ENCODE measurements at regions not wholly inside any gene's neighbourhood (a gene's known extent, or its start where the extent isn't known, plus 50 kb on each side); places are given as distances from the start of the nearest gene placed in this dataset.

GRCh38 chr14:76306131-76306530 lies 69.8 kb upstream of the ESRRB start:
- WGBS: 90% methylated on average over 12 of the region's 12 CpGs
- Histone ChIP-seq H3K27me3 (peaks cover 37% of the 10 kb centered on the region), H3K27ac (no peak overlapping the region), H3K36me3 (no peaks in the 10 kb centered on the region), H3K9me3 (no peaks in the 10 kb centered on the region), H3K4me1 (peaks cover 4% of the 10 kb centered on the region), H3K4me3 (no peak overlapping the region)
- TF ChIP-seq, protein P1, sequence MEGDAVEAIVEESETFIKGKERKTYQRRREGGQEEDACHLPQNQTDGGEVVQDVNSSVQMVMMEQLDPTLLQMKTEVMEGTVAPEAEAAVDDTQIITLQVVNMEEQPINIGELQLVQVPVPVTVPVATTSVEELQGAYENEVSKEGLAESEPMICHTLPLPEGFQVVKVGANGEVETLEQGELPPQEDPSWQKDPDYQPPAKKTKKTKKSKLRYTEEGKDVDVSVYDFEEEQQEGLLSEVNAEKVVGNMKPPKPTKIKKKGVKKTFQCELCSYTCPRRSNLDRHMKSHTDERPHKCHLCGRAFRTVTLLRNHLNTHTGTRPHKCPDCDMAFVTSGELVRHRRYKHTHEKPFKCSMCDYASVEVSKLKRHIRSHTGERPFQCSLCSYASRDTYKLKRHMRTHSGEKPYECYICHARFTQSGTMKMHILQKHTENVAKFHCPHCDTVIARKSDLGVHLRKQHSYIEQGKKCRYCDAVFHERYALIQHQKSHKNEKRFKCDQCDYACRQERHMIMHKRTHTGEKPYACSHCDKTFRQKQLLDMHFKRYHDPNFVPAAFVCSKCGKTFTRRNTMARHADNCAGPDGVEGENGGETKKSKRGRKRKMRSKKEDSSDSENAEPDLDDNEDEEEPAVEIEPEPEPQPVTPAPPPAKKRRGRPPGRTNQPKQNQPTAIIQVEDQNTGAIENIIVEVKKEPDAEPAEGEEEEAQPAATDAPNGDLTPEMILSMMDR (IDR thresholded peaks at IDR 0.05): no peak
- peak in 1 of 2 donors; percentile 35 for DNase-seq (ENCODE audit: low spot score in 2 of 2)

GRCh38 chr14:76307786-76308780 lies 67.9 kb upstream of the ESRRB start:
- WGBS: 86% methylated on average over 15 of the region's 15 CpGs
- Histone ChIP-seq H3K27me3 (peaks cover 42% of the 10 kb centered on the region), H3K27ac (no peak overlapping the region), H3K9me3 (no peaks in the 10 kb centered on the region), H3K4me1 (peaks cover 4% of the 10 kb centered on the region), H3K4me3 (no peak overlapping the region), H3K36me3 (no peaks in the 10 kb centered on the region)
- TF ChIP-seq POLR2A (IDR thresholded peaks at IDR 0.05): no peak
- TF ChIP-seq, protein P1 (IDR thresholded peaks at IDR 0.05): no peak
- no peak for TF ChIP-seq EP300 (IDR thresholded peaks at IDR 0.05)
- TF ChIP-seq POLR2AphosphoS5 (IDR thresholded peaks at IDR 0.05): no peak
- peak in 1 of 2 donors; percentile 35 for DNase-seq (ENCODE audit: low spot score in 2 of 2)

- Histone ChIP-seq H3K4me3 (no peak overlapping the region), H3K27me3 (peaks cover 39% of the 10 kb centered on the region), H3K9me3 (no peaks in the 10 kb centered on the region), H3K27ac (no peak overlapping the region), H3K36me3 (no peaks in the 10 kb centered on the region), H3K4me1 (peaks cover 4% of the 10 kb centered on the region)
- TF ChIP-seq POLR2A (IDR thresholded peaks at IDR 0.05) (no peak), POLR2AphosphoS5 (IDR thresholded peaks at IDR 0.05) (no peak)
- TF ChIP-seq, protein P1 (IDR thresholded peaks at IDR 0.05): no peak
- WGBS: 71% methylated on average over 8 of the region's 8 CpGs
- DNase-seq (ENCODE audit: low spot score in 2 of 2): peak in 1 of 2 donors; percentile 56
Measured at GRCh38 chr14:76309572-76310162, 66.3 kb upstream of the ESRRB start.

DNA sequence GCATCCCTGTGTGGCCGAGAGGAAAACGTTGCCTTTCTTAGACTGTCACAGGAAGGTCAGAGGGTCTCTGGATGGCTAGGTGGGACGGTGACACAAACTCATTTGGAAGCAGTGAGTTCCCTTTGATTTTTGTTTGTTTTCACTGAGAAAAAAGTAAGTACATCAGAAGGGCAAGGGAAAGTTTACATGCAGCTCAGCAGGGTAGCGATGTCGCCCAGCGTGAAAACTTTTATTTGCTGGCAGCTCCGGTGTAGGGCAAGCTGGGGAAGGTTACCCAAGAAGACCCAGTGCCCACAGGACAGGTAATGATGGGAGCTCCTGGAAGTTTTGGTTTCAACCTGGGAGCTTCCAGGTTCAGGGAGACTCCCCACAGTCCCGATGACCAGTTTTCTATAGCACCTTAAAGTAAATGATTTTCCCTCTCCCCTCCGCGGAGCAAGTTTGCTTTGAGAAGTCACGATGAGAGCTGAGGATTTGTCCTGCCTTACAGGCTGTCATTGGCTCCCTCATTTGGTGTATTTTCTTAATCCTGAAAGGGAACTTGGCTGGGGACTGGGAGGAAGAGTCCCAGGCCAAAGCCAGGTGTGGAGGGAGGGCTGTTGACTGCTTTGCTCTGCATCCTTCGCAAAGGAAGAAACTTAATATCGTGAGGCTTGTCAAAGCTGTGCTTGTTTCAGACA lies 64.7 kb upstream of the ESRRB start:
- DNase-seq (ENCODE audit: low spot score in 2 of 2): peak in 1 of 2 donors; percentile 35
- peaks cover 4% of the 10 kb centered on the region for H3K4me1 ChIP-seq
- no peak overlapping the region for H3K4me3 ChIP-seq
- TF ChIP-seq EP300 (IDR thresholded peaks at IDR 0.05): no peak
- TF ChIP-seq, protein P1 (IDR thresholded peaks at IDR 0.05): no peak
- no peak for TF ChIP-seq POLR2AphosphoS5 (IDR thresholded peaks at IDR 0.05)
- no peak for TF ChIP-seq POLR2A (IDR thresholded peaks at IDR 0.05)
- peaks cover 25% of the 10 kb centered on the region for H3K27me3 ChIP-seq
- H3K27ac ChIP-seq: no peak overlapping the region
- H3K9me3 ChIP-seq: no peaks in the 10 kb centered on the region
- no peaks in the 10 kb centered on the region for H3K36me3 ChIP-seq
- 38% methylated on average over 10 of the region's 13 CpGs for WGBS

- WGBS: 54% methylated on average over 4 of the region's 4 CpGs
- H3K4me1 ChIP-seq: peaks cover 4% of the 10 kb centered on the region
Measured at GRCh38 chr14:76312821-76313220, 63.1 kb upstream of the ESRRB start.

More at GRCh38 chr14:76312821-76313220, 63.1 kb upstream of the ESRRB start:
- no peaks in the 10 kb centered on the region for H3K9me3 ChIP-seq
- no peaks in the 10 kb centered on the region for H3K36me3 ChIP-seq
- TF ChIP-seq POLR2AphosphoS5 (IDR thresholded peaks at IDR 0.05): no peak
- TF ChIP-seq POLR2A (IDR thresholded peaks at IDR 0.05): no peak
- TF ChIP-seq, protein P1 (IDR thresholded peaks at IDR 0.05): no peak
- TF ChIP-seq EP300 (IDR thresholded peaks at IDR 0.05): no peak
- no peak overlapping the region for H3K4me3 ChIP-seq
- H3K27me3 ChIP-seq: peaks cover 22% of the 10 kb centered on the region
- H3K27ac ChIP-seq: no peak overlapping the region
- no peak for DNase-seq (ENCODE audit: low spot score in 2 of 2)

All from suprapubic skin (tissue), 4 donors.